Lung (tissue), 11 donors: ENCODE measurements at regions not wholly inside any gene's neighbourhood (a gene's known extent, or its start where the extent isn't known, plus 50 kb on each side); places are given as distances from the start of the nearest gene placed in this dataset.

Source experiments
- ATAC-seq: fragments of 200-7000 bp; cut with Tn5 transposase; one replicate; pipeline ENCODE4 v1.9.1; 2020; ENCODE audit warnings: moderate number of reproducible peaks; ENCODE audit not compliant: insufficient read depth, low FRiP score
- DNase-seq, 3 donors: peaks; one replicate each; pipeline ENCODE4 v3.0.0-alpha.2; 2013 to 2017
- H3K27ac ChIP-seq, 2 donors: one replicate each; pipeline ENCODE4 v1.5.1; 2013; ENCODE audit warnings: mild to moderate bottlenecking in 2 of 2, moderate library complexity in 2 of 2, control low read depth in 1 of 2, inconsistent platforms in 1 of 2, low read depth in 1 of 2, low read length in 1 of 2
- H3K27me3 ChIP-seq, 3 donors: one replicate each; pipeline ENCODE4 v1.5.1; 2013; ENCODE audit warnings: low read length in 2 of 3; ENCODE audit not compliant: control insufficient read depth in 3 of 3, insufficient read depth in 3 of 3
- H3K36me3 ChIP-seq, 4 donors: one replicate each; pipeline ENCODE4 v1.5.1; 2013; ENCODE audit warnings: low read length in 4 of 4, mild to moderate bottlenecking in 1 of 4, moderate library complexity in 1 of 4; ENCODE audit not compliant: control insufficient read depth in 4 of 4, insufficient read depth in 4 of 4
- H3K4me1 ChIP-seq, 5 donors: one replicate each; pipeline ENCODE4 v1.5.1; 2013; ENCODE audit warnings: low read length in 5 of 5, mild to moderate bottlenecking in 2 of 5, moderate library complexity in 1 of 5; ENCODE audit not compliant: control insufficient read depth in 5 of 5, insufficient read depth in 5 of 5
- H3K4me3 ChIP-seq: one replicate; pipeline ENCODE4 v1.5.1; 2013; ENCODE audit warnings: mild to moderate bottlenecking, control low read depth, moderate library complexity
- H3K9ac ChIP-seq, 2 donors: one replicate each; pipeline ENCODE4 v1.5.1; 2013; ENCODE audit warnings: low read length in 2 of 2, control low read depth in 1 of 2; ENCODE audit not compliant: insufficient read depth in 1 of 2
- H3K9me3 ChIP-seq, 4 donors: one replicate each; pipeline ENCODE4 v1.5.1; 2013; ENCODE audit warnings: low read length in 3 of 4, mild to moderate bottlenecking in 1 of 4, moderate library complexity in 1 of 4; ENCODE audit not compliant: control insufficient read depth in 4 of 4, insufficient read depth in 3 of 4
- CTCF ChIP-seq: IDR thresholded peaks from 2 replicates; pipeline ENCODE4 v1.5.1; 2012; ENCODE audit warnings: mild to moderate bottlenecking; ENCODE audit errors: control extremely low read depth, extremely low read depth
- WGBS, 2 donors: extraction: QIAGEN DNeasy Blood & Tissue Kit; methylation state at CpG; one replicate each; pipeline ENCODE4 v1.1.7; 2013; 5-methylcytosine and 5-hydroxymethylcytosine counted together
- donor health status: control.
- donor health status: control.
- donor health status: Bipolar disorder and iron deficiency.
- donor health status: healthy.
- donor health status: DM: yes; HTN: yes; CAD: no.

- no peaks in the 10 kb centered on the region for H3K27me3 ChIP-seq
- H3K4me3 ChIP-seq: no peak overlapping the region
- TF ChIP-seq CTCF: no peak
- no peaks in the 10 kb centered on the region for H3K9me3 ChIP-seq
- no peaks in the 10 kb centered on the region for H3K4me1 ChIP-seq
- DNase-seq: no peak
- no peak for ATAC-seq
- H3K27ac ChIP-seq: no peak overlapping the region
- no peak overlapping the region for H3K9ac ChIP-seq
- no peaks in the 10 kb centered on the region for H3K36me3 ChIP-seq
Observed at GRCh38 chr3:82196645-82197044, 435.2 kb upstream of the GBE1 start.

GRCh38 chr3:82194870-82195269 is 433.4 kb upstream of the GBE1 start:
- Histone ChIP-seq H3K36me3 (no peaks in the 10 kb centered on the region), H3K9me3 (peaks cover 0 to 2% (median 0%) of the 10 kb centered on the region in 4 donors), H3K4me3 (no peak overlapping the region), H3K4me1 (no peaks in the 10 kb centered on the region), H3K27me3 (no peaks in the 10 kb centered on the region), H3K9ac (no peak overlapping the region), H3K27ac (no peak overlapping the region)
- no peak for TF ChIP-seq CTCF
- ATAC-seq: no peak
- WGBS, 2 donors: 25 to 40% methylated on average over 2 of the region's 2 CpGs
- DNase-seq: no peak

- peak; percentile 14 to 37 (median 29) for DNase-seq
- no peaks in the 10 kb centered on the region for H3K36me3 ChIP-seq
- no peaks in the 10 kb centered on the region for H3K4me1 ChIP-seq
- peaks cover 0 to 2% (median 0%) of the 10 kb centered on the region in 4 donors for H3K9me3 ChIP-seq
- 73 to 81% methylated on average over 7 of the region's 7 CpGs for WGBS, 2 donors
- H3K4me3 ChIP-seq: no peak overlapping the region
- no peak for ATAC-seq
- H3K27ac ChIP-seq: no peak overlapping the region
- TF ChIP-seq CTCF: no peak
- H3K9ac ChIP-seq: no peak overlapping the region
- H3K27me3 ChIP-seq: no peaks in the 10 kb centered on the region
Observed at GRCh38 chr3:82186017-82186416, 424.6 kb upstream of the GBE1 start.

- DNase-seq (no peak), ATAC-seq (no peak)
- Histone ChIP-seq H3K9me3 (no peaks in the 10 kb centered on the region), H3K27me3 (no peaks in the 10 kb centered on the region), H3K4me3 (no peak overlapping the region), H3K36me3 (no peaks in the 10 kb centered on the region), H3K27ac (no peak overlapping the region), H3K9ac (no peak overlapping the region), H3K4me1 (no peaks in the 10 kb centered on the region)
- WGBS, 2 donors: 67 to 75% methylated on average over 3 of the region's 3 CpGs
- no peak for TF ChIP-seq CTCF
Observed at GRCh38 chr3:82179291-82179690, 417.8 kb upstream of the GBE1 start.
